ENCODE measurements at regions not wholly inside any gene's neighbourhood (a gene's known extent, or its start where the extent isn't known, plus 50 kb on each side); places are given as distances from the start of the nearest gene placed in this dataset.

DNA sequence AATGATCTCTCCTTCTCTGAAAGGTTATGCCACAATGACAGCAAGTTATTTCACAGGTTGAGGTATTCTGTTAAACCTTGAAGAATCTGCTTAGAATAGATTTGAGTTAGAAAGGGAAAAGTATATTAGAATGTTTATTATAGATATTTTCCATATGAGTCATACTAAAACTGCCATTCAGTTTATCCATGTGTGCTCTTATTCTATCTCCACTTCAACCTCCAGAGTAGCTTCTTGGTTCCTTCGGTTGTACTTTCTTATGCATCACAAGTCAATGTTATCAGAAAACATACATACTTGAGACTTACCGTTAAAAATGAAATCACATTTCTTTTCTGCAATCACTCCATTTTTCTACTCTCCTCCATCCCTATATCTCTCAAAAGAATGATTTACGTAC is 197.7 kb downstream of the BCAT1 start:
- TF ChIP-seq EZH2 (IDR thresholded peaks at IDR 0.05; ENCODE audit: insufficient read depth, poor library complexity, severe bottlenecking): no peak
- TF ChIP-seq EZH2phosphoT487 (IDR thresholded peaks at IDR 0.05; ENCODE audit: insufficient read depth, low read depth): no peak
